ENCODE measurements at regions not wholly inside any gene's neighbourhood (a gene's known extent, or its start where the extent isn't known, plus 50 kb on each side); places are given as distances from the start of the nearest gene placed in this dataset.

GRCh38 chr10:25102147-25102822, 72.5 kb upstream of the GPR158 start:
- H3K4me3 ChIP-seq (ENCODE audit: low read depth, low read length) = no peak overlapping the region
- TF ChIP-seq POLR2A (IDR thresholded peaks at IDR 0.05; ENCODE audit: extremely low read depth, insufficient read length) (no peak), MYC (IDR thresholded peaks at IDR 0.05; ENCODE audit: low read depth, low read length) (no peak), MAX (IDR thresholded peaks at IDR 0.05; ENCODE audit: low read depth, low read length) (no peak), CTCF (IDR thresholded peaks at IDR 0.05; ENCODE audit: low read depth, low read length) (no peak)
- no peak for DNase-seq (ENCODE audit: low read depth)

- no peak for DNase-seq (ENCODE audit: low read depth)
- TF ChIP-seq MYC (IDR thresholded peaks at IDR 0.05; ENCODE audit: low read depth, low read length) (no peak), POLR2A (IDR thresholded peaks at IDR 0.05; ENCODE audit: extremely low read depth, insufficient read length) (no peak), CTCF (IDR thresholded peaks at IDR 0.05; ENCODE audit: low read depth, low read length) (no peak), MAX (IDR thresholded peaks at IDR 0.05; ENCODE audit: low read depth, low read length) (no peak)
Observed at GRCh38 chr10:25103703-25104102, 71.1 kb upstream of the GPR158 start.

GRCh38 chr10:25104441-25104840, 70.4 kb upstream of the GPR158 start:
- H3K4me3 ChIP-seq (ENCODE audit: low read depth, low read length) = no peak overlapping the region
- DNase-seq (ENCODE audit: low read depth) = no peak
- TF ChIP-seq CTCF (IDR thresholded peaks at IDR 0.05; ENCODE audit: low read depth, low read length) (no peak), MAX (IDR thresholded peaks at IDR 0.05; ENCODE audit: low read depth, low read length) (no peak), POLR2A (IDR thresholded peaks at IDR 0.05; ENCODE audit: extremely low read depth, insufficient read length) (no peak), MYC (IDR thresholded peaks at IDR 0.05; ENCODE audit: low read depth, low read length) (no peak)

More at GRCh38 chr10:25103703-25104102, 71.1 kb upstream of the GPR158 start:
- H3K4me3 ChIP-seq (ENCODE audit: low read depth, low read length) = no peak overlapping the region

DNA sequence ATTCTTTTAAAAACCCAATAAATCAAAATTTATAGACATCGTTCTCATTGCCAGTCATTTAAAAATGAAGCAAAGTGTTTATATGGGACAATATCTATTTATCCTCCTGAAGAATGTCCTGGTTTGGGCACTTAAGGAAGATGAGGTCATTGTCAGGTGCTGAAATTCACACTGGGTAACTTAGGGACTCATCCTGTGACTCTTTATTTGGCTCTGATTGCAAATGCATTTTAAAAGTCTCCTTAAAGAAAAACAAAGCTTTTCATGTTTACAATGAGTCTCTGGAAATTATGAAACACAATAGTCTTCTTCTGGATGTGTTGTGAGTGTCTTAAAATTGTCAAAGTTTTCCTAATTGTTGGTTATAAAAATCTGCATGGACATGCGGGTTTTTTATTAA, 69.5 kb upstream of the GPR158 start:
- no peak for DNase-seq (ENCODE audit: low read depth)
- TF ChIP-seq CTCF (IDR thresholded peaks at IDR 0.05; ENCODE audit: low read depth, low read length) (no peak), MAX (IDR thresholded peaks at IDR 0.05; ENCODE audit: low read depth, low read length) (no peak), POLR2A (IDR thresholded peaks at IDR 0.05; ENCODE audit: extremely low read depth, insufficient read length) (no peak), MYC (IDR thresholded peaks at IDR 0.05; ENCODE audit: low read depth, low read length) (no peak)
- no peak overlapping the region for H3K4me3 ChIP-seq (ENCODE audit: low read depth, low read length)

- DNase-seq (ENCODE audit: low read depth) = no peak
- TF ChIP-seq MAX (IDR thresholded peaks at IDR 0.05; ENCODE audit: low read depth, low read length) = no peak
- TF ChIP-seq CTCF (IDR thresholded peaks at IDR 0.05; ENCODE audit: low read depth, low read length) = no peak
- no peak for TF ChIP-seq MYC (IDR thresholded peaks at IDR 0.05; ENCODE audit: low read depth, low read length)
- no peak for TF ChIP-seq POLR2A (IDR thresholded peaks at IDR 0.05; ENCODE audit: extremely low read depth, insufficient read length)
- no peak overlapping the region for H3K4me3 ChIP-seq (ENCODE audit: low read depth, low read length)
Observed at GRCh38 chr10:25105743-25106260, 69.0 kb upstream of the GPR158 start.
